ENCODE measurements at regions not wholly inside any gene's neighbourhood (a gene's known extent, or its start where the extent isn't known, plus 50 kb on each side); places are given as distances from the start of the nearest gene placed in this dataset.

DNA sequence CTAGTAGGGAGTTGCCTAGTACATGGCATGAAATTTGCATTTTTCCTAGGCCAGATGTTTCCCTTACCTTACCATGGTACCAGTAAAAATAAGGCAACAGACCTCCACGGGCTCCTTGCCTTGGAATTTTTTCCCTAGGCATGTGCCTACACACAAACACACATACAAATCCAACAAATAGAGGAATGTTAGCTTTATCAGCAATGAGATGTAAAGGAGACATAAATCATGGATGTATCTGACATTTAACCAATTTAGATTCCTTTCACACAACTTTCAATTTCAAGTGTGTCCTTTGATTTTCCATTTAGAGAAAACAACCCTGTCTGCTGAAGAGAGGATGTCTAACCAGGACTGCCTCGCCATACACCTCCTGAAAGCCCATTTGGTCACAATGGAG lies 209.7 kb upstream of the SP4 start:
- ATAC-seq (ENCODE audit: low read depth) = no peak
- no peaks in the 10 kb centered on the region for H3K79me1 ChIP-seq (ENCODE audit: low read depth in 1 of 2, low read length in 2 of 2)
- no TSS peak for BruUV-seq (replicated peaks)
- H3K9me1 ChIP-seq (ENCODE audit: insufficient read depth, low read length) = no peaks in the 10 kb centered on the region
- H3K4me2 ChIP-seq (ENCODE audit: low read depth, low read length) = no peak overlapping the region
- POLR2A ChIA-PET (ENCODE audit: unreplicated experiment) = no interaction called here
- dilution Hi-C loops (cut with HindIII; ENCODE audit: low sequenced_read_pairs, unreplicated experiment) (no loop called here), intact Hi-C loops (cut with micrococcal nuclease) (no loop called here), in situ Hi-C loops (cut with MboI; ENCODE audit: low sequenced_read_pairs) (no loop called here)
- H2AK5ac ChIP-seq (ENCODE audit: low read depth, low read length) = no peak overlapping the region
- no peak overlapping the region for H4K8ac ChIP-seq (ENCODE audit: low read depth in 2 of 2, low read length in 2 of 2)
- H2BK120ac ChIP-seq (ENCODE audit: low read depth, low read length) = no peak overlapping the region
- H3K56ac ChIP-seq (ENCODE audit: extremely low read depth, insufficient read depth, low read length) = no peak overlapping the region
- CTCF ChIA-PET = interaction anchor here (0.6 kb wide), 2 partner anchors 994 to 1342 kb away, joined by 5 read pairs; no protein-coding TSS in a partner anchor
- WGBS, 2 experiments (ENCODE audit: extremely low coverage in 2 of 2, insufficient read length in 1 of 2) = no CpG with 5 or more reads among the region's 2 CpGs
- no peaks in the 10 kb centered on the region for H3K27me3 ChIP-seq (ENCODE audit: control insufficient read depth, insufficient read depth, low read length)
- no peak for DNase-seq
- no peak overlapping the region for H3K23ac ChIP-seq (ENCODE audit: low read depth, low read length)
- no peak overlapping the region for H3K14ac ChIP-seq (replicated peaks; ENCODE audit: low read depth, low read length)
- H2AFZ ChIP-seq (replicated peaks; ENCODE audit: low read length, poor library complexity) = no peak overlapping the region
- no peak overlapping the region for H2BK5ac ChIP-seq (ENCODE audit: low read depth, low read length, poor library complexity, severe bottlenecking)
- H3K4me3 ChIP-seq (ENCODE audit: insufficient read depth, low read depth, low read length) = no peak overlapping the region
- H3K9me3 ChIP-seq (ENCODE audit: control insufficient read depth, insufficient read depth, low read length) = peaks cover 15% of the 10 kb centered on the region; the same call in 1 of the 2 replicates
- H4K20me1 ChIP-seq (ENCODE audit: insufficient read depth, low read length) = no peaks in the 10 kb centered on the region
- H3K36me3 ChIP-seq (ENCODE audit: control insufficient read depth, insufficient read depth, low read length) = no peaks in the 10 kb centered on the region
- H4K5ac ChIP-seq (ENCODE audit: low read depth, low read length) = no peak overlapping the region
- no peak overlapping the region for H3K27ac ChIP-seq (ENCODE audit: insufficient read depth, low read length)
- H4K91ac ChIP-seq (ENCODE audit: insufficient read depth, low read depth, low read length) = no peak overlapping the region
- TF ChIP-seq RAD21 (IDR thresholded peaks at IDR 0.05; ENCODE audit: low read length) (no peak), RCOR1 (IDR thresholded peaks at IDR 0.05; ENCODE audit: insufficient replicate concordance, low read length) (no peak), SMC3 (IDR thresholded peaks at IDR 0.05; ENCODE audit: low read depth, low read length) (no peak), NFE2L2 (IDR thresholded peaks at IDR 0.05; ENCODE audit: low read depth, low read length) (no peak), CHD1 (IDR thresholded peaks at IDR 0.05; ENCODE audit: low read depth, low read length) (no peak), MAZ (IDR thresholded peaks at IDR 0.05; ENCODE audit: borderline replicate concordance, low read depth, low read length) (no peak), MXI1 (IDR thresholded peaks at IDR 0.05; ENCODE audit: borderline replicate concordance, low read depth, low read length) (no peak), MAFK (IDR thresholded peaks at IDR 0.05; ENCODE audit: low read depth, low read length) (no peak), RFX5 (IDR thresholded peaks at IDR 0.05; ENCODE audit: low read depth, low read length) (no peak), BHLHE40 (IDR thresholded peaks at IDR 0.05; ENCODE audit: low read depth, low read length) (no peak)
- TF ChIP-seq, protein P1, sequence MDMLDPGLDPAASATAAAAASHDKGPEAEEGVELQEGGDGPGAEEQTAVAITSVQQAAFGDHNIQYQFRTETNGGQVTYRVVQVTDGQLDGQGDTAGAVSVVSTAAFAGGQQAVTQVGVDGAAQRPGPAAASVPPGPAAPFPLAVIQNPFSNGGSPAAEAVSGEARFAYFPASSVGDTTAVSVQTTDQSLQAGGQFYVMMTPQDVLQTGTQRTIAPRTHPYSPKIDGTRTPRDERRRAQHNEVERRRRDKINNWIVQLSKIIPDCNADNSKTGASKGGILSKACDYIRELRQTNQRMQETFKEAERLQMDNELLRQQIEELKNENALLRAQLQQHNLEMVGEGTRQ (IDR thresholded peaks at IDR 0.05; ENCODE audit: low read depth, low read length) = no peak
- TF ChIP-seq, protein P2, sequence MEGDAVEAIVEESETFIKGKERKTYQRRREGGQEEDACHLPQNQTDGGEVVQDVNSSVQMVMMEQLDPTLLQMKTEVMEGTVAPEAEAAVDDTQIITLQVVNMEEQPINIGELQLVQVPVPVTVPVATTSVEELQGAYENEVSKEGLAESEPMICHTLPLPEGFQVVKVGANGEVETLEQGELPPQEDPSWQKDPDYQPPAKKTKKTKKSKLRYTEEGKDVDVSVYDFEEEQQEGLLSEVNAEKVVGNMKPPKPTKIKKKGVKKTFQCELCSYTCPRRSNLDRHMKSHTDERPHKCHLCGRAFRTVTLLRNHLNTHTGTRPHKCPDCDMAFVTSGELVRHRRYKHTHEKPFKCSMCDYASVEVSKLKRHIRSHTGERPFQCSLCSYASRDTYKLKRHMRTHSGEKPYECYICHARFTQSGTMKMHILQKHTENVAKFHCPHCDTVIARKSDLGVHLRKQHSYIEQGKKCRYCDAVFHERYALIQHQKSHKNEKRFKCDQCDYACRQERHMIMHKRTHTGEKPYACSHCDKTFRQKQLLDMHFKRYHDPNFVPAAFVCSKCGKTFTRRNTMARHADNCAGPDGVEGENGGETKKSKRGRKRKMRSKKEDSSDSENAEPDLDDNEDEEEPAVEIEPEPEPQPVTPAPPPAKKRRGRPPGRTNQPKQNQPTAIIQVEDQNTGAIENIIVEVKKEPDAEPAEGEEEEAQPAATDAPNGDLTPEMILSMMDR (conservative IDR thresholded peaks at IDR 0.05; ENCODE audit: low read depth, low read length) = no peak
- TF ChIP-seq, protein P3, sequence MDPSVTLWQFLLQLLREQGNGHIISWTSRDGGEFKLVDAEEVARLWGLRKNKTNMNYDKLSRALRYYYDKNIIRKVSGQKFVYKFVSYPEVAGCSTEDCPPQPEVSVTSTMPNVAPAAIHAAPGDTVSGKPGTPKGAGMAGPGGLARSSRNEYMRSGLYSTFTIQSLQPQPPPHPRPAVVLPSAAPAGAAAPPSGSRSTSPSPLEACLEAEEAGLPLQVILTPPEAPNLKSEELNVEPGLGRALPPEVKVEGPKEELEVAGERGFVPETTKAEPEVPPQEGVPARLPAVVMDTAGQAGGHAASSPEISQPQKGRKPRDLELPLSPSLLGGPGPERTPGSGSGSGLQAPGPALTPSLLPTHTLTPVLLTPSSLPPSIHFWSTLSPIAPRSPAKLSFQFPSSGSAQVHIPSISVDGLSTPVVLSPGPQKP (IDR thresholded peaks at IDR 0.05; ENCODE audit: borderline replicate concordance, low read depth, low read length) = no peak
- no peak overlapping the region for H2AK9ac ChIP-seq (replicated peaks; ENCODE audit: low read depth, low read length, poor library complexity)
- no peak overlapping the region for H2BK20ac ChIP-seq (ENCODE audit: low read depth, low read length)
- H3K18ac ChIP-seq (ENCODE audit: low read depth, low read length) = no peak overlapping the region
- H3K9ac ChIP-seq (ENCODE audit: low read depth, low read length) = no peak overlapping the region
- H3K4ac ChIP-seq (ENCODE audit: low read depth, low read length) = no peak overlapping the region
- H3K4me1 ChIP-seq (ENCODE audit: control insufficient read depth, insufficient read depth, low read length) = no peaks in the 10 kb centered on the region
- H2BK15ac ChIP-seq (ENCODE audit: low read depth, low read length) = no peak overlapping the region
